ENCODE measurements at regions not wholly inside any gene's neighbourhood (a gene's known extent, or its start where the extent isn't known, plus 50 kb on each side); places are given as distances from the start of the nearest gene placed in this dataset.

GRCh38 chr4:23737571-23737970 lies 152.3 kb downstream of the PPARGC1A start:
- no peak for FAIRE-seq
- BruUV-seq (replicated peaks) = no TSS peak
- in situ Hi-C loops (cut with HindIII; ENCODE audit: extremely low pct_ligation_motif_present, low pct_unique_long_range_greater_than_20kb) = no loop called here

More at GRCh38 chr4:23737571-23737970, 152.3 kb downstream of the PPARGC1A start:
- H3K9me3 ChIP-seq (ENCODE audit: low read length) = no peaks in the 10 kb centered on the region
- H3K4me2 ChIP-seq (ENCODE audit: low read depth, low read length) = no peak overlapping the region
- no peak overlapping the region for H3K4me3 ChIP-seq (replicated peaks in 1 of 3; ENCODE audit: insufficient read depth in 1 of 3, low read depth in 2 of 3, low read length in 3 of 3)
- no peak for ATAC-seq
- no peak overlapping the region for H3K27ac ChIP-seq (ENCODE audit: extremely low read length, insufficient read depth, low read length)
- CTCF ChIA-PET (ENCODE audit: low intra/inter-chr PET ratio, low total read pairs) = no interaction called here
- TF ChIP-seq MIER3 (CRISPR knock-in tag; IDR thresholded peaks at IDR 0.05; ENCODE audit: borderline replicate concordance) (no peak), ZNF383 (CRISPR knock-in tag; IDR thresholded peaks at IDR 0.05; ENCODE audit: borderline replicate concordance) (no peak), TFDP2 (CRISPR knock-in tag; IDR thresholded peaks at IDR 0.05) (no peak), HHEX (CRISPR knock-in tag; IDR thresholded peaks at IDR 0.05) (no peak), TGIF2 (CRISPR knock-in tag; IDR thresholded peaks at IDR 0.05) (no peak), FLYWCH1 (CRISPR knock-in tag; IDR thresholded peaks at IDR 0.05) (no peak), ZNF546 (CRISPR knock-in tag; conservative IDR thresholded peaks at IDR 0.05) (no peak), RFXANK (CRISPR knock-in tag; IDR thresholded peaks at IDR 0.05) (no peak), AHR (CRISPR knock-in tag; IDR thresholded peaks at IDR 0.05) (no peak), POLR2AphosphoS5 (IDR thresholded peaks at IDR 0.05; ENCODE audit: low read depth, low read length) (no peak), NFIB (CRISPR knock-in tag; IDR thresholded peaks at IDR 0.05; ENCODE audit: borderline replicate concordance) (no peak), ZNF234 (CRISPR knock-in tag; conservative IDR thresholded peaks at IDR 0.05) (no peak), PCBP2 (optimal IDR thresholded peaks at IDR 0.05; ENCODE audit: low read depth, low read length, poor library complexity, severe bottlenecking) (no peak), ZNF839 (CRISPR knock-in tag; IDR thresholded peaks at IDR 0.05; ENCODE audit: borderline replicate concordance) (no peak), RCOR2 (CRISPR knock-in tag; IDR thresholded peaks at IDR 0.05) (no peak), ZNF264 (CRISPR knock-in tag; IDR thresholded peaks at IDR 0.05) (no peak), HMGXB3 (CRISPR knock-in tag; IDR thresholded peaks at IDR 0.05; ENCODE audit: borderline replicate concordance) (no peak)
- POLR2A ChIA-PET = no interaction called here
- no peak overlapping the region for H2AFZ ChIP-seq (ENCODE audit: low read length)
- H3K4me1 ChIP-seq (ENCODE audit: insufficient read depth, low read length) = no peaks in the 10 kb centered on the region
- DNase-seq (ENCODE audit: low spot score) = no peak
- no peaks in the 10 kb centered on the region for H3K79me2 ChIP-seq (ENCODE audit: insufficient read depth, low read length)
- no peaks in the 10 kb centered on the region for H3K27me3 ChIP-seq (ENCODE audit: control insufficient read depth in 1 of 2, insufficient read depth in 2 of 2, low read length in 2 of 2)
- H3K36me3 ChIP-seq (replicated peaks in 1 of 2; ENCODE audit: control insufficient read depth in 1 of 2, insufficient read depth in 2 of 2, low read length in 2 of 2) = no peaks in the 10 kb centered on the region
- H4K20me1 ChIP-seq (ENCODE audit: insufficient read depth, low read length) = no peaks in the 10 kb centered on the region
- intact Hi-C loops (cut with micrococcal nuclease; ENCODE audit: unreplicated experiment) = no loop called here
- no peak overlapping the region for H3K9ac ChIP-seq (ENCODE audit: insufficient read depth, low read depth, low read length)
- 0% methylated on average over 3 of the region's 3 CpGs for WGBS (ENCODE audit: low lambda C conversion rate)

Data from HepG2 (cell line).